Kasumi-1 (cell line): ENCODE measurements at regions not wholly inside any gene's neighbourhood (a gene's known extent, or its start where the extent isn't known, plus 50 kb on each side); places are given as distances from the start of the nearest gene placed in this dataset.
"Not testable (repeated sequence)": the region's sequence is repeated elsewhere in the genome, so short reads cannot be mapped to it uniquely, and the experiment has no call there.

Experiments
- DNase-seq, 2 experiments: peaks; one replicate each; lab custom pipeline; 2025; lab: John Stamatoyannopoulos, UW

- no peak for DNase-seq
Observed at GRCh38 chr21:18550361-18550760, 146.8 kb upstream of the TMPRSS15 start.

- no peak for DNase-seq
Observed at GRCh38 chr21:18553786-18554185, 150.2 kb upstream of the TMPRSS15 start.

DNA sequence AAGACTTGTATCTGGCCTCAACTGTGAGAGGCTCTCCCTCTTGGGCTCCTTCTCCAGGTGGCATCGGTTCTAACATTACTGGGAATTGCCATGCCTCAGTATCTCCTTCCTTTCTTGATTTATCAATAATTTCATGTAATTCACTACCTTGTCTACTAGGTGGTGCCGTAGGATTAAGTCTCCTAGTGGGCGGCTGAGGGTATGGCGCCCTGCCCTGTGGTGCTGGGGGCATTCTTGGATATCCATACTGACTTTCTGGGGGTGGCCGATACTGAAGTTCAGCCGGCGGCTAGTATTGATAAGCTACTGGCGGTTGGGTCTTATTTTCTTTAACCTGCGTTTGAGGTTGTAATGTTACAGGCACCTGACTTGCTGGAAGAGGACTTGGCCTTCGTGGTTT, 164.2 kb upstream of the TMPRSS15 start:
- not testable (repeated sequence) for DNase-seq

GRCh38 chr21:18588001-18588662, 184.5 kb upstream of the TMPRSS15 start:
- no peak for DNase-seq

GRCh38 chr21:18601146-18601545, 197.6 kb upstream of the TMPRSS15 start:
- DNase-seq, result no peak

DNA sequence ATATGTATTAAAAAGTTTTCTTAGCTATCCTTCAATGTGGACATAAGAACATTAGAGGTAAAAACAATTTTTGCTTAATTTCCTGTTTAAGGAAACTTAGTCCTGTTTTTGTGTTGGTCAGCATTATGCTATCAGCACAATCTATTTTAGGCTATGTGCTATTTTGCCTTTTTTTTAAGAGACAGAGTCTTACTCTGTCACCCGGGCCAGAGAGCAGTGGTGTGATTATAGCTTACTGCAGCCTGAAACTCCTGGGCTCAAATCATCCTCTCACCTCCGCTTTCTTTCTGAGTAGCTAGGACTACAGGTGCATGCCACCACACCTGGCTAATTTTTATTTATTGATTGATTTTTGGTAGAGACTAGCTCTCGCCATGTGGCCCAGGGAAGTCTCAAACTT, 199.1 kb upstream of the TMPRSS15 start:
- no peak for DNase-seq

DNA sequence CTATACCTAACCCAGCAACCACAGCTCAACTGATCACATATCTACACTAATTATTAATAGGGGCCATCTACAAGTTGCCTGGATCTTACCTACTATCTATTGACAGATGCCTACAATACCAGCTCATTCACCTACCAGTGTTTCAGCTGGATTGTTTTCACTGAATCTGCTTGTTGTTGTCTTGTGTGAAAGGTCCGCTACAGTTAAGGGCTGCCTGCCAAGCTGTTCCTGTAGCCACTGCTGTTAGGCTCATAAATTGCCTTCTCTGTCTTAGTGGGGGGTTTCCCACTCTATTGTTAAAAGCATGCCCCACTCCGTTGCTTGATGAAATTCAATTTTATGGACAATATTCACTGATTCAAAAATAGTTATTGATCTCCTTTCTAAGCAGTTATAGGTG, 199.7 kb upstream of the TMPRSS15 start:
- no peak for DNase-seq

DNA sequence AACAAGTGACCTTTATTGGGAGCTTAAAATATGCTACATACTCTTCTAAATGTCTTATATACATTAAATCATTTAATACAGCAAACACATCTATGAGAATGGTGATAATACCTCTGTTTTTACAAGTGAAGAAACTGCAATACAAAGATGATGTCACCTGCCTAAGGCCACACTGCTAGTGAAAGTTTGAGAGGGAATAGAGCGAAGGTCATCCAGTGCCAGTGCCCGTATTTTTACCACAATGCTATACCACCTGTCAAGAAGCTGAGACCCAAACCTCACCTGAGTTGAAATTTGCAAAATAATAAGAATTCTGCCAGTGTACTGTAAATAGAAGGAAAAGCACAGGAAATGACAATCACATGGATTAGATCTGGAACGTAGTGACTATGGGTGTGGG, 200.4 kb upstream of the TMPRSS15 start:
- DNase-seq, result no peak

GRCh38 chr21:18608226-18608625, 204.6 kb upstream of the TMPRSS15 start:
- no peak for DNase-seq

GRCh38 chr21:18614303-18614702, 210.7 kb upstream of the TMPRSS15 start:
- no peak for DNase-seq

GRCh38 chr21:18617291-18617690, 213.7 kb upstream of the TMPRSS15 start:
- no peak for DNase-seq

DNA sequence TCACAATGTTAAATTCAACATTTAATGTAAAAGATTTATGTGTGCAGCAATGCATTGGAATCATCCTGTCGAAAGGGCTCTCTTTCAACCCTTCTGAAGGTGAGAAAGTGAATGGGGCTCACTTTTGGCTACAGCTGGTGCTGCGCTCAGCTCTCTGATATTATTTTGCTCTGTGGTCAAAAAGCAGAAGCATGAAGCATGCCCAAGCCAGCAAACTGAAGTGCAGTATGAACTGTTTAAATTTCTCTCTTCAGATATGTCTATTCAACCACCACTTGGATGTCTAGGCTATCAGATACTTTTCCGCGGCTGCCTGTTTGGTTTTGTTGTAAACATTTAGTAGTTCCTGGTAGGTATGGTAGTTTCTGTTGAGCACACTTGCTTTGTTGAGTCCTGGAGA, 216.9 kb upstream of the TMPRSS15 start:
- DNase-seq, result no peak

DNA sequence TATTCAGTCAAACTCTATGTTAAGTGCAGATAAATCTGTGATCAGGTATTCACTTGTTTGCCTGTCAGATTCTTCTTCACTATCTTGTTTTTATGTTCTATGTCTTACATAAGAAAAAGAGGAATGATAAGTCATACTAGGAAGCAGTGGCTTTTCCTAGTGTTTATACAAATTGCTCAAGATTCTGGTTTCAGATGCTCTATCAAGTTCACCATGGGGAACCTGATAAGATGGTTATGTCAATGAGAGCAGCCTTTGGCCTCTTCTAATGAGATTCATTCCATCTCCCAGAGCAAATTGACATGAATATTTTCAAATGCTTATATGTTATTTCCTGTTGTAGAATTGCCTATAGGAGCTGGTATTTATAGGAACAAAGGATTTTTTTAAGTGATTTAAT, 218.8 kb upstream of the TMPRSS15 start:
- no peak for DNase-seq

DNA sequence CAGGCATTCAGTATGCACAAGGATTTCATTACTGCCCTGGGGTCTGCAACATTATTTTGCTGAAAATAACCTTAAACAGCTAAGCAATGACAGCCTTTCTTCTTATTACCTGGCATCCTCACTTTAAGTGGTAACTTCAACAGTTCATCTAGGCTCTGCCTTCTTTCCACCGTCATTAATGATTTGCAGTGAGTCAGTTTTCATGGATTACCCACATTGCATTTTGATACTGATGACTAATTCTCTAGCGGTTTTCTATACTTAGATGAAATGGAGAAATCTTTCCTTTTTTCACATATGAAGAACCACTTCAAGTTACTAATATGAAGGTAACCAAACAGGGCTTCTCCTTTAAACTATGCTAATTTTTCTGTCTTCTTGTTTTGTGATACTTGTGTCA, 226.9 kb upstream of the TMPRSS15 start:
- no peak for DNase-seq

DNA sequence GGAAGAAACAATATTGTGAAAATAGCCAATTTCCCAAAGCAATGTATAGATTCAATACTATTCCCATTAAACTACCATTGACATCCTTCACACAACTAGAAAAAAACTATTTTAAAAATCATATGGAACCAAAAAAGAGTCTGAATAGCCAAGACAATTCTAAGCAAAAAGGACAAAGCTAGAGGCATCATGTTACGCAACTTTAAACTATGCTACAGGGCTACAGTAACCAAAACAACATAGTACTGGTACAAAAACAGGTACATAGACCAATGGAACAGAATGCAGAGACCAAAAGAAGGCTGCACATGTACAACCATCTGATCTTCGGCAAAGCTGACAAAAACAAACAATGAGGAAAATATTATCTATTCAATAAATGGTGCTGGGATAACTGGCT, 233.3 kb upstream of the TMPRSS15 start:
- DNase-seq, result no peak

DNA sequence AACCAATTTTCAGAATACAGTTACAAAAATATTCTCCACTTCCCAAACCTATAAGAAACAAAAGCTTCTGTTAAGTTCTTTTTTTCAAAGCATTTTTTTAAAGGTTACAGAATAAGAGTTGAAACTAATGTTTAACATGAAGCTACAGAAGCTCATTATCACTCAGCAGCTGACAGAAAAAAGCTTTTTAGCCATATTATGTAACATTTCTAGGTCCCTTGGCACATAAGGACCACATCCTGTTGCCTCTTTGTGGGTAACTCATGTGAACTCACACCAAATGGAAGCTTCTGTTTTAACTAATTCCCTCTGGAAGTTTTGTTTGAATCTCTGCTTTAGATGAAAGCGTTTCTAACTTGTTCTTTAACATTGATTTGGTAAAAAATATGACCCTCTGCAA, 242.5 kb upstream of the TMPRSS15 start:
- peak; percentile 21 to 35 for DNase-seq

DNA sequence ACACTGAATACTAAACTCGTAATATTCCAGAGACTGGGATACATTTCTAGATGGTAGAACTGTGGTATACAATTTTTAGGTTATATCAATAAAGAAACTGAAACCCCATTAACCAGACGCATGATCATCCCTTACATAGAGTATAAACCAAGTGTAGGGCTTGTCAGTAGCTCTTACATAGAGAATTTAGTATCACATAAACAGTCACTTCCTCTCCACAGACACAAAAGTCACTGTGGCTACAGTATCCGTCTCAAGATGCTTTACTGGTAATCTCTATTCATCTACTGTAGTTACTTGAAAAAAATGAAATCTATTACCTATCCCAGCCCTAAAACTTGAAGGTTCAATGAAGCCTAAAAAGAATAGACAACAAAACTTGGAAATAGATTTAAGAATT, 252.3 kb upstream of the TMPRSS15 start:
- no peak for DNase-seq

GRCh38 chr21:18661842-18662241, 258.3 kb upstream of the TMPRSS15 start:
- DNase-seq, result no peak

DNA sequence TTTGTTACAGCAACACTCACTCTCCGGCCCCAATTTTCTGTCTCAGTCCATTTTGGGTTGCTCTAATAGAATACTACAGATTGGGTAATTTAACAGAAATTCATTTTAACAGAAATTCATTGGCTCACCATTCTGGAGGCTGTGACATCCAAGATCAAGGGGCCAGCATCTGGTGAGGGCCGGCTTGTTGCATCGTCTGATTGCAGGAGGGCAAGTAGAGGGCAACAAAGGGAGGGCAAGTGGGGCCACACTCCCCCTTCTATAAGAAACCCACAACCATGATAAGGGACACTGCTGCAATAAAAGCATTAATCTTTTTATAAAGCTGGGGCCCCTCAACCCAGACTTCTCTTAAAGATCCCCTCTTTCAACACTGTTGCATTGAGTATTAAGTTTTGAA, 260.1 kb upstream of the TMPRSS15 start:
- no peak for DNase-seq

GRCh38 chr21:18666725-18667124, 263.1 kb upstream of the TMPRSS15 start:
- no peak for DNase-seq

DNA sequence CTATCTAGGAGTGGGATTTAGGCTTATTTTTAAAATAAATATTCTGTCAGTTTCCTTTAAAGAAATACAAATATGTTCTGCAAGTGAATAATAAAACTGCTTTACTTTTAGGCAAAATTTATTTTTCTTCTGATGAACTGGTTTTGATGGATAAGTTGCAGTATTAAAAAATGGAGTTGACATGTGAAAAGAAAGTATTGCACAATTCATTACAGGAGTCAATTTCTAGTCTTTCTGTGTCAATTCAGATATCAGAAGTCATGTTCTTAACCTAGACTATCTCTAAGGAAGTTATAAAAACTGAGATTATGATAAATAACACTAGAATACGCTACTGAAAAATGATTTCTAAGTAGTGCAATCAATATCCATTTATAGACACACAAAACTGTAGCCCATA, 270.2 kb upstream of the TMPRSS15 start:
- DNase-seq, result no peak

GRCh38 chr21:18677632-18678031, 274.0 kb upstream of the TMPRSS15 start:
- no peak for DNase-seq

DNA sequence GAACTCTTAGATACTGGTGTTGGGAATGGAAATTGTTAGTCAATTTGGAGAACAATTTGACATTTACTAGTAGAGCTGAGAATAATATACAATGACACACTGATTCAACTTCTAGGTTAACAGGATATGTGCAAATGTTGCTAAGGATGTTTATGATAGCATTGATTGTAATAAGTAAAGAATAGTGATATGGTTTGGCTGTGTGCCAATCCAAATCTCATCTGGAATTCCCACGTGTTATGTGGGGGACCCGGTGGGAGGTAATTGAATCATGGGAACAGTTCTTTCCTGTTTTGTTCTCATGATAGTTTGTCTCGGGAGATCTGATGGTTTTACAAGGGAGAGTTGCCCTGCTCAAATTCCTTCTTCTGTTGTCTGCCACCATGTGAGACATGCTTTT, 302.4 kb upstream of the TMPRSS15 start:
- DNase-seq, result no peak

GRCh38 chr21:18711662-18712061, 308.1 kb upstream of the TMPRSS15 start:
- no peak for DNase-seq

DNA sequence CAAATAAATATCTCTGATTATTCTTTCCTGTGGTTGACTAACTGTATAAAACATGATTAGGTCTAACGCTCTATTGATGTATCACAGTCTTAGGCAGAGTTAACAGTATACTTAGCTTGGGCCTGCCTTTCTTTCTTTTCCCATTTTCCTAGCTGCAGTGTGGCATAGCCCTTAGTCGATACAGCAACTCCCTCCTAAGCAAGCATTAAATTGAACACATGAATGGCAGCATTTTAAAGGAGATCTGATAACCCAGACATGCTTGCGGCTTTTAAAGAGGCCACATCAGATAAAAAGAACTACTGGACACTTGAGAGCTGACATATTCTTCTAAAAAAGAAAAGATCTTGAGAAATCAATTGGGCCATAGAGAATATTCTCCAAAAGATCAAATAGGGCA, 312.0 kb upstream of the TMPRSS15 start:
- DNase-seq, result no peak
